ENCODE measurements at regions not wholly inside any gene's neighbourhood (a gene's known extent, or its start where the extent isn't known, plus 50 kb on each side); places are given as distances from the start of the nearest gene placed in this dataset.

- H3K79me2 ChIP-seq (ENCODE audit: insufficient read depth, low read length) = no peaks in the 10 kb centered on the region
- ChIA-PET CTCF (ENCODE audit: low intra/inter-chr PET ratio, low total read pairs) (no interaction called here), POLR2A (no interaction called here)
- H3K27me3 ChIP-seq (ENCODE audit: control insufficient read depth in 1 of 2, insufficient read depth in 2 of 2, low read length in 2 of 2) = no peaks in the 10 kb centered on the region
- no peak for TF ChIP-seq RXRB (CRISPR knock-in tag; IDR thresholded peaks at IDR 0.05; ENCODE audit: borderline replicate concordance)
- no peak for TF ChIP-seq E2F1 (CRISPR knock-in tag; IDR thresholded peaks at IDR 0.05)
- TF ChIP-seq ZFP62 (CRISPR knock-in tag; IDR thresholded peaks at IDR 0.05) = no peak
- no peak for TF ChIP-seq ZBTB49 (CRISPR knock-in tag; IDR thresholded peaks at IDR 0.05; ENCODE audit: borderline replicate concordance)
- TF ChIP-seq SCMH1 (CRISPR knock-in tag; IDR thresholded peaks at IDR 0.05; ENCODE audit: borderline replicate concordance) = no peak
- TF ChIP-seq KLF13 (CRISPR knock-in tag; IDR thresholded peaks at IDR 0.05) = no peak
- TF ChIP-seq CEBPZ (IDR thresholded peaks at IDR 0.05; ENCODE audit: low read length) = no peak
- no peak for TF ChIP-seq RBM22 (optimal IDR thresholded peaks at IDR 0.05; ENCODE audit: low read length)
- no peak for TF ChIP-seq SP4 (CRISPR knock-in tag; IDR thresholded peaks at IDR 0.05)
- no peak for TF ChIP-seq ZBED4 (CRISPR knock-in tag; IDR thresholded peaks at IDR 0.05; ENCODE audit: borderline replicate concordance)
- TF ChIP-seq MED13 (CRISPR knock-in tag; IDR thresholded peaks at IDR 0.05) = no peak
- intact Hi-C loops (cut with micrococcal nuclease; ENCODE audit: unreplicated experiment) (no loop called here), in situ Hi-C loops (cut with HindIII; ENCODE audit: extremely low pct_ligation_motif_present, low pct_unique_long_range_greater_than_20kb) (no loop called here)
- H3K4me2 ChIP-seq (ENCODE audit: low read depth, low read length) = no peak overlapping the region
- WGBS (ENCODE audit: low lambda C conversion rate) = 5% methylated on average over 14 of the region's 15 CpGs
- peaks cover 78% of the 10 kb centered on the region for H3K9me3 ChIP-seq (ENCODE audit: low read length)
- DNase-seq (ENCODE audit: low spot score) = no peak
- no peaks in the 10 kb centered on the region for H3K4me1 ChIP-seq (ENCODE audit: insufficient read depth, low read length)
- no TSS peak for BruUV-seq (replicated peaks)
- no peak for ATAC-seq
- H3K27ac ChIP-seq (ENCODE audit: extremely low read length, insufficient read depth, low read length) = no peak overlapping the region
- no peaks in the 10 kb centered on the region for H3K36me3 ChIP-seq (replicated peaks in 1 of 2; ENCODE audit: control insufficient read depth in 1 of 2, insufficient read depth in 2 of 2, low read length in 2 of 2)
- H4K20me1 ChIP-seq (ENCODE audit: insufficient read depth, low read length) = no peaks in the 10 kb centered on the region
- no peak for FAIRE-seq
- H2AFZ ChIP-seq (ENCODE audit: low read length) = no peak overlapping the region
- no peak overlapping the region for H3K9ac ChIP-seq (ENCODE audit: insufficient read depth, low read depth, low read length)
- H3K4me3 ChIP-seq (replicated peaks in 1 of 3; ENCODE audit: insufficient read depth in 1 of 3, low read depth in 2 of 3, low read length in 3 of 3) = no peak overlapping the region
Measured at GRCh38 chr2:4522498-4523421, 819.4 kb downstream of the DCDC2C start.
